ENCODE measurements at regions not wholly inside any gene's neighbourhood (a gene's known extent, or its start where the extent isn't known, plus 50 kb on each side); places are given as distances from the start of the nearest gene placed in this dataset.

DNA sequence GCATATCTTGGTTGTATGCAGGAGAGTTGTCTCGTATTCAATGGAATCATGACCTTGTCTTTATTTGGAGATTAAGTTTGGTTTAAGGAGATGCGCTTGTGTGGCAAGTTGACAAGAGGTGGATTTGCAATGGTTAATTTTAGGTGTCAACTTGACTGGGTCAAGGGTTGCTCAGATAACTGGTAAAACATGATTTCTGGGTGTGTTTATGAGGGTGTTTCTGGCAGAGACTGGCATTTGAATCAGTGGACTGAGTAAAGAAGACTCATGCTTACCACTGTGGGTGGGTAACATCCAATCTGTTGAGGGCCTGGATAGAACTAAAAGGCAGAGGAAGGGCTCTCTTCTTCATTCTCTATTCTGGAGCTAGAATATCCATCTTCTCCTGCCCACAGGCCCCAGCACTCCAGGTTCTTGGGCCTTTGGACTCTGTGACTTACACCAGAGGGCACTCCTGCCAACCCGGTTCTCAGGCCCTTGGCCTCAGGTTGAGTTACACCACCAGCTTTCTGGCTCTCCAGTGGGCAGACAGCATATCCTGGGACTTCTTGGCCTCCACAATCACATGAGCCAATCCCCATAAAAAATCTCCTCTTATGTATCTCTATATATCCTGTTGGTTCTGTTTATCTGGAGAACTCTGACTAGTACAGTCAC, 141.5 kb upstream of the ARID2 start:
- Mint-ChIP-seq H3K4me1 (ENCODE audit: unreplicated experiment) (no peaks in the 10 kb centered on the region), H3K4me3 (ENCODE audit: unreplicated experiment) (no peak overlapping the region), H3K27ac (ENCODE audit: unreplicated experiment) (no peak overlapping the region), H3K9me3 (ENCODE audit: unreplicated experiment) (no peaks in the 10 kb centered on the region), H3K27me3 (ENCODE audit: unreplicated experiment) (peaks cover 3% of the 10 kb centered on the region), H3K36me3 (ENCODE audit: low read depth, unreplicated experiment) (no peaks in the 10 kb centered on the region)
- DNase-seq (ENCODE audit: low spot score): no peak
- TF ChIP-seq, protein P1, sequence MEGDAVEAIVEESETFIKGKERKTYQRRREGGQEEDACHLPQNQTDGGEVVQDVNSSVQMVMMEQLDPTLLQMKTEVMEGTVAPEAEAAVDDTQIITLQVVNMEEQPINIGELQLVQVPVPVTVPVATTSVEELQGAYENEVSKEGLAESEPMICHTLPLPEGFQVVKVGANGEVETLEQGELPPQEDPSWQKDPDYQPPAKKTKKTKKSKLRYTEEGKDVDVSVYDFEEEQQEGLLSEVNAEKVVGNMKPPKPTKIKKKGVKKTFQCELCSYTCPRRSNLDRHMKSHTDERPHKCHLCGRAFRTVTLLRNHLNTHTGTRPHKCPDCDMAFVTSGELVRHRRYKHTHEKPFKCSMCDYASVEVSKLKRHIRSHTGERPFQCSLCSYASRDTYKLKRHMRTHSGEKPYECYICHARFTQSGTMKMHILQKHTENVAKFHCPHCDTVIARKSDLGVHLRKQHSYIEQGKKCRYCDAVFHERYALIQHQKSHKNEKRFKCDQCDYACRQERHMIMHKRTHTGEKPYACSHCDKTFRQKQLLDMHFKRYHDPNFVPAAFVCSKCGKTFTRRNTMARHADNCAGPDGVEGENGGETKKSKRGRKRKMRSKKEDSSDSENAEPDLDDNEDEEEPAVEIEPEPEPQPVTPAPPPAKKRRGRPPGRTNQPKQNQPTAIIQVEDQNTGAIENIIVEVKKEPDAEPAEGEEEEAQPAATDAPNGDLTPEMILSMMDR (IDR thresholded peaks at IDR 0.05; ENCODE audit: unreplicated experiment): no peak

DNA sequence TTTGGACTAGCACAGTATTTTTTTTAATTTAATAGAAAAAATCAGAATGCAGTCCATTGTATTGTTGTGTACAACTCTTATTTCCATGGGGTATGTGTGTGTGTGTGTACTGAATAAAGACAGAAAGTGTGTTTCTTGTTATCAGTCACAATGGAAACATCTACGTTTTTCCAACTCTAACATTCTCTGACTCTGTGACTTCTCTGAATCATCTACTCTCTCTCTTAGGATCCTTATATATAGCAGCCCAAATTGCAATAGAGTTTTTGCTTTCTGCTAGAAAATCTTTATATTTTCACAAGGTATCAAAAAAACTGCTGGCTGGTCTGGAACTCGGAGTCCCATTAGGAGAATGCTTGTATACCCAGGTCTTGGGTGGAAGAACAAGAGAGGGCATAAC, 138.9 kb upstream of the ARID2 start:
- H3K4me1 Mint-ChIP-seq (ENCODE audit: unreplicated experiment): no peaks in the 10 kb centered on the region
- TF ChIP-seq, protein P1 (IDR thresholded peaks at IDR 0.05; ENCODE audit: unreplicated experiment): no peak
- H3K27ac Mint-ChIP-seq (ENCODE audit: unreplicated experiment): no peak overlapping the region
- H3K9me3 Mint-ChIP-seq (ENCODE audit: unreplicated experiment): no peaks in the 10 kb centered on the region
- H3K4me3 Mint-ChIP-seq (ENCODE audit: unreplicated experiment): no peak overlapping the region
- no peak for DNase-seq (ENCODE audit: low spot score)
- no peaks in the 10 kb centered on the region for H3K27me3 Mint-ChIP-seq (ENCODE audit: unreplicated experiment)
- no peaks in the 10 kb centered on the region for H3K36me3 Mint-ChIP-seq (ENCODE audit: low read depth, unreplicated experiment)

DNA sequence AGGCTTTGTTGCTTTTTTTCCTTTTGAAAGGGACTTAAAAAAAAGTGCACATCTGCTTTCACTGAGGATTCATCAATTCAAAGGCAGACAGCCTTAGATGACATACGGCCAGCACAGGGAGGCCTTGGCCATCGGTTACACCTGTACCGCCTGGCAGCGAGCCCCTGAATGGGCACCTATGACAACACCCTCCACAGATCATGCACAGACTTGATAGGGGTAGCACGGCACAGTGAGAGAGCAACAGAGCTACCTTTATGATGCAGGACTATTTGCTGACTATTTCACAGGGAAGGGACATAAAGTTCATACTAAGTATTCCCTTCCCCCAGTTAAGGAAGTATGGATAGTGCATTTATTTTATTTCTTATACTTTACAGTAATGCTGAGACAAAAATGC, 137.9 kb upstream of the ARID2 start:
- no peaks in the 10 kb centered on the region for H3K36me3 Mint-ChIP-seq (ENCODE audit: low read depth, unreplicated experiment)
- H3K27me3 Mint-ChIP-seq (ENCODE audit: unreplicated experiment): no peaks in the 10 kb centered on the region
- H3K9me3 Mint-ChIP-seq (ENCODE audit: unreplicated experiment): no peaks in the 10 kb centered on the region
- H3K4me3 Mint-ChIP-seq (ENCODE audit: unreplicated experiment): no peak overlapping the region
- no peaks in the 10 kb centered on the region for H3K4me1 Mint-ChIP-seq (ENCODE audit: unreplicated experiment)
- H3K27ac Mint-ChIP-seq (ENCODE audit: unreplicated experiment): no peak overlapping the region
- no peak for DNase-seq (ENCODE audit: low spot score)
- TF ChIP-seq, protein P1 (IDR thresholded peaks at IDR 0.05; ENCODE audit: unreplicated experiment): no peak

DNA sequence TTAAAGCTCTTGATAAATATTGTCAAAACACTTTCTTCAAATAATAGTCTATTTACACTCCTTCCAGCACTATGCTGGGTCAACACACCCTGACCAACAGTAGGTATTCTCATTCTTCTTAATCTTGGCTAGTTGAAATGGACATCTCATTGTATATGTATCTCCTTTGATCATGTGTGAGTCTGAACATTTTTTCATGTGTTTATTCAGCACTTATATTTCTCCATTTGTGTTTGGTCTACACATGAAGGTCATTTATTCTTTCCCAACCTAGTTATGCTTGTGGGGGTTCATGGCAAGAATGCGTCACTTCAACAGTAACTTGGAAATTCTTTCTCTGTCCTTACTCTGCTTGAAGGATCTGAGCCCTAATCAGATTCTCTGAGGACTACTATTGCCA, 133.1 kb upstream of the ARID2 start:
- Mint-ChIP-seq H3K4me3 (ENCODE audit: unreplicated experiment) (no peak overlapping the region), H3K27ac (ENCODE audit: unreplicated experiment) (no peak overlapping the region), H3K9me3 (ENCODE audit: unreplicated experiment) (no peaks in the 10 kb centered on the region), H3K36me3 (ENCODE audit: low read depth, unreplicated experiment) (no peaks in the 10 kb centered on the region), H3K4me1 (ENCODE audit: unreplicated experiment) (no peaks in the 10 kb centered on the region), H3K27me3 (ENCODE audit: unreplicated experiment) (no peaks in the 10 kb centered on the region)
- no peak for DNase-seq (ENCODE audit: low spot score)
- TF ChIP-seq, protein P1 (IDR thresholded peaks at IDR 0.05; ENCODE audit: unreplicated experiment): no peak

DNA sequence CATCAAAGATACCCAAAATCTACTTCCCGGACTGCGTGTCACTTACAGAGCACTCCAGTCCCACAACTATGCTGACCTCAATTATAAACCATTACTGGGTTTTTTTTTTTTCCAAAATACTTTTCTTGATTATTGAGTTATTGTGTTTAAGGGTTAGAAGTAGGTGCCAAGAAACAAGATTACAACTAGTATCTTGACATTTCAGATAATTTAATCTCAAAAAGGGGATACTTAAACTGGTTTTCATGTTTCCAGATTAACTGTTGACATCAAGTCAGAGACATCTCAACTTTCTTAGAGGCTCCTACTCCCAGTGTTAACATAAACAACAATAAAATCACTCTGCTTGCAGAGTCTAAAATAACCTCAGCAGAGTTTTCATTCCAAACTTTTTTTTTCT, 131.2 kb upstream of the ARID2 start:
- H3K36me3 Mint-ChIP-seq (ENCODE audit: low read depth, unreplicated experiment): no peaks in the 10 kb centered on the region
- H3K4me3 Mint-ChIP-seq (ENCODE audit: unreplicated experiment): no peak overlapping the region
- no peaks in the 10 kb centered on the region for H3K9me3 Mint-ChIP-seq (ENCODE audit: unreplicated experiment)
- TF ChIP-seq, protein P1 (IDR thresholded peaks at IDR 0.05; ENCODE audit: unreplicated experiment): no peak
- H3K27me3 Mint-ChIP-seq (ENCODE audit: unreplicated experiment): no peaks in the 10 kb centered on the region
- no peaks in the 10 kb centered on the region for H3K4me1 Mint-ChIP-seq (ENCODE audit: unreplicated experiment)
- H3K27ac Mint-ChIP-seq (ENCODE audit: unreplicated experiment): no peak overlapping the region
- DNase-seq (ENCODE audit: low spot score): no peak

All from endothelial cell (in vitro differentiated cells).